Activated T-helper 1 cell treated with anti-CD3 and anti-CD28 coated beads, Interleukin-12 subunit alpha, Interleukin-12 subunit beta, Interleukin-2, Interleukin-4 antibody, amounts not matched to agents 30 ng/mL and 10 ng/mL and 1 ng/mL, durations not matched to agents 14 hours and 24 hours and 36 hours (primary cell): ENCODE measurements at regions not wholly inside any gene's neighbourhood (a gene's known extent, or its start where the extent isn't known, plus 50 kb on each side); places are given as distances from the start of the nearest gene placed in this dataset.

Experiments used
- DNase-seq: peaks from one replicate; pipeline ENCODE4 v3.0.0; 2021; ENCODE audit warnings: low spot score
- H3K27ac Mint-ChIP-seq: one replicate; pipeline ENCODE4 v1.8.0; 2021; ENCODE audit warnings: mild to moderate bottlenecking, mixed read lengths
- H3K27me3 Mint-ChIP-seq: one replicate; pipeline ENCODE4 v1.8.0; 2022; ENCODE audit warnings: mild to moderate bottlenecking, moderate library complexity, mixed read lengths; ENCODE audit not compliant: insufficient read depth
- H3K36me3 Mint-ChIP-seq: one replicate; pipeline ENCODE4 v1.8.0; 2021; ENCODE audit warnings: low read depth, mixed read lengths
- H3K4me1 Mint-ChIP-seq: one replicate; pipeline ENCODE4 v1.8.0; 2021; ENCODE audit warnings: low read depth, mixed read lengths
- H3K4me3 Mint-ChIP-seq: one replicate; pipeline ENCODE4 v1.8.0; 2021; ENCODE audit warnings: mild to moderate bottlenecking, moderate library complexity, mixed read lengths
- H3K9me3 Mint-ChIP-seq: one replicate; pipeline ENCODE4 v1.8.0; 2021; ENCODE audit warnings: mixed read lengths
- intact Hi-C: fragments of 100-400 bp; cut with micrococcal nuclease; formaldehyde crosslinking; loops from one replicate; pipeline ENCODE4 v1.15.1; 2024

DNA sequence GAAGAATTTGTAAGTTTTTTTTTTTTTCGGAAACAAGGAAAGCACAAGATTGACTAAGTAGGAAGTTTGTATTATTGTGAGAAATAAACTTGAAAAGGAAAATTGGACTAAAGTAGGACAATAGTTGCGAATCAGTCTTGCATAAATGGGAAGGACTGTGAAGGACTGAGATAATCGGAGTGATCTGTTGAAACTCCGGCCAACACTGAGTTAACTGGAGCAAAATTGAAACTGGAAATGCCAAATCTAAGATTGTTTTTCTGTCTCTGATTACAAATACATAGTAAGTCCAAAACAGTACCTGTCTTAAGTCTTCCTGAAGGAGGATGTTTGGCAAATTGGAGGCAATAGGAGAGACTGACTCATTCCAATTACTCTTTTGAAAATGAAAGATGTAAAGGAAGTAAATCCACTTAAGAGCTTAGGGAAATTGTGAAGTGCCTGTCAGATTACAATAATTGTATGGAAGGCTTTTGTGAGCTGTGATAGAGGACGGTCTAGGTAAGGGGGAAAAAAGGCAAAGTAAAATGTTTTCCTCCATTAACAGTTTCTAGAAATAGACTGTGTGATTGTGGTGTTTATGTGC, 204.9 kb upstream of the CYRIA start:
- intact Hi-C loops = no loop called here
- no peaks in the 10 kb centered on the region for H3K36me3 Mint-ChIP-seq
- H3K27ac Mint-ChIP-seq = no peak overlapping the region
- no peaks in the 10 kb centered on the region for H3K9me3 Mint-ChIP-seq
- H3K4me1 Mint-ChIP-seq = no peaks in the 10 kb centered on the region
- H3K27me3 Mint-ChIP-seq = no peaks in the 10 kb centered on the region
- DNase-seq = no peak
- no peak overlapping the region for H3K4me3 Mint-ChIP-seq

DNA sequence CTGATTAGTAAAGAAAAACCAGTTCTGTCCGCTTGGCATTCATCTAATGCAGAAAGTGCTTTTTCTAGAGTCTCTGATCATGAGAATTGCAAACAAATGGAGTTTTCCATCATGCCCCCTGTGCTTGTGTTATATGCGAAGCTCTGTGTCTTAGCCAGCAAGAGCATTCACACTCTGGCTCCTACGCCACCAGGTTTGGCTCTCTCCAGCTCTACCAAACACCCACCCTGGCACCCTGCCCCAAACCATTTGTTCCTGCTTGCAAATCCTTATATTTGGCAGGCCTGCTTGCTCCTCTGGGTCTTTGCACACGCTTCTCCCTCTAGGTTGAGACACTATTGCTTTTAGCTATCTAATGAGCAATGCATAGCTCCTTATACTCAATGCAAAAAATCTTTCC, 204.1 kb upstream of the CYRIA start:
- DNase-seq = no peak
- no peak overlapping the region for H3K4me3 Mint-ChIP-seq
- intact Hi-C loops = no loop called here

DNA sequence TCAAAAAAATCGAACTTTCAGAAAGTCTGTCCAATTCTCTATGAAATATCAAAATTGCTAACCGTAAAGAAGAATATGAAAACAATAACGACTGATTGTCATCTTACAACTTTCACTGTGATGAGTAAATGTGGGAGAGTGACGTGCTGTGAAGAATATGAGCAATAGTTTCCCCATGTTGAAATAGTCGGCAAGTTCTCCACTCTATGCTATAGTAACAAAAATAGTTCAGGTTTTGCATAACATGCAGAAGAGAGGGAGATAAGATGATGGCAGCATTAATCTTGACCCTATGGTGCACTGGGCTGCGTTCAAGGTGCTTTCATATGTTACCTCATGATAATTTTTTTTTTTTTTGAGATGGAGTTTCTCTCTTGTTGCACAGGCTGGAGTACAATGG, 196.8 kb upstream of the CYRIA start:
- Mint-ChIP-seq H3K4me3 (no peak overlapping the region), H3K9me3 (no peaks in the 10 kb centered on the region), H3K4me1 (no peaks in the 10 kb centered on the region), H3K27ac (no peak overlapping the region), H3K27me3 (no peaks in the 10 kb centered on the region), H3K36me3 (no peaks in the 10 kb centered on the region)
- intact Hi-C loops = no loop called here
- no peak for DNase-seq

More for the DNA sequence above, 204.1 kb upstream of the CYRIA start:
- no peaks in the 10 kb centered on the region for H3K27me3 Mint-ChIP-seq
- H3K27ac Mint-ChIP-seq = no peak overlapping the region
- H3K4me1 Mint-ChIP-seq = no peaks in the 10 kb centered on the region
- no peaks in the 10 kb centered on the region for H3K36me3 Mint-ChIP-seq
- H3K9me3 Mint-ChIP-seq = no peaks in the 10 kb centered on the region

DNA sequence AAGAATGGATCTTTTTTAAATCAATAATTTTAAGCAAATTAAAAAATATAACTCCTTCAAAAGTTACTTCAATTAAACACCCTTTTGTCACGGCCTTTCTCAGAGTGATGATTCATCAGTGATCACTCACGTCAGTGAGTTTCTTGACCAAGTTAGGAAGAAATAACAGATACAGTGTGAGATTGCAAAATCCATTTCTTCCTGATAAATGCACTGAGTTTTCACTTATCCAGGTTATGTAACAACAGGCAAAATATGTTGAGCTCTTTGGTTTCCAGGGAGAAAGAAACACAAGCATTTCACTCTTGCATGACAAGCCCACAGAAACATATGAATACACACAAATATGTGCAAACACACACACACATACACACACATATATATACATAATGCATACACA, 195.9 kb upstream of the CYRIA start:
- Mint-ChIP-seq H3K9me3 (no peaks in the 10 kb centered on the region), H3K4me3 (no peak overlapping the region), H3K27me3 (no peaks in the 10 kb centered on the region), H3K36me3 (no peaks in the 10 kb centered on the region), H3K4me1 (no peaks in the 10 kb centered on the region), H3K27ac (no peak overlapping the region)
- DNase-seq = no peak
- intact Hi-C loops = no loop called here

DNA sequence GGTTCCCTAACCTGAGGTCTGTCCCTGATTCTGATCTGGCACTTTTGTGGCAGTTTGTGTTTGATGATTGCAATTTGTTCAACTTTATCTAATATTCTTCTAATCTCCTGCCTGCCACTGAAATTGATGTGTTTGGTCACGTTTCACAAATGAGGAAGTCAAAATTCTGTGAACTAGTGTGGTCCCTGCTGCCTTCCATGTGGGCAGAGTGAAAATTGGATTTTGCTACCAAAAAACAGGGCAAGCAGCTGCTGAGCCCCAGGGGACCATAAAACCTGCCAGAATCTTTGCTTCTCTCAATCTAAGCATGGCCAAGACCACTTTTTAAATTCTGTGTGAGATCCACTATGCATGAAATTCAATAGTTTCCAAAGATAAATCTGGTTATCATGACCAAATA, 195.5 kb upstream of the CYRIA start:
- no peak overlapping the region for H3K4me3 Mint-ChIP-seq
- H3K27ac Mint-ChIP-seq = no peak overlapping the region
- no peaks in the 10 kb centered on the region for H3K36me3 Mint-ChIP-seq
- intact Hi-C loops = no loop called here
- H3K9me3 Mint-ChIP-seq = no peaks in the 10 kb centered on the region
- H3K4me1 Mint-ChIP-seq = no peaks in the 10 kb centered on the region
- DNase-seq = no peak
- H3K27me3 Mint-ChIP-seq = no peaks in the 10 kb centered on the region

DNA sequence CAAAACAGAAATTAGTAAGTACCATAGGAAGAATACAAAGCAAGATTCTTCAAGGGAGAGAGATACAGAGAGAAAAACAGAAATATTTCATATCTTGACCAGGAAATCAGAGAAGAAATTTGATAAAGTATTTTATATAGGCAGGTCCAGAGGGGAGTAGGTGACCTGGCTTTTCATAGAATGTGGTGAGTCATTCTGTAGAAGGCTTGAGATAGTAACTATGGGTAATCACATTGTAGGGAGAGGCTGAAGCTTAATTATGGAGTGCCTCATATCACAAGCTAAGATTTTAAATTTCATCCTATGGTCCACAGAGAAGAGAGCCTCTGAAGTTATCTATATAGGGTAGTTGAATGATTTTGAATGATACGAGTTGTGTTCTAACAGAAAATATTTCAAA, 195.0 kb upstream of the CYRIA start:
- intact Hi-C loops = no loop called here
- Mint-ChIP-seq H3K27ac (no peak overlapping the region), H3K27me3 (no peaks in the 10 kb centered on the region), H3K36me3 (no peaks in the 10 kb centered on the region), H3K4me1 (no peaks in the 10 kb centered on the region), H3K9me3 (no peaks in the 10 kb centered on the region), H3K4me3 (no peak overlapping the region)
- no peak for DNase-seq

DNA sequence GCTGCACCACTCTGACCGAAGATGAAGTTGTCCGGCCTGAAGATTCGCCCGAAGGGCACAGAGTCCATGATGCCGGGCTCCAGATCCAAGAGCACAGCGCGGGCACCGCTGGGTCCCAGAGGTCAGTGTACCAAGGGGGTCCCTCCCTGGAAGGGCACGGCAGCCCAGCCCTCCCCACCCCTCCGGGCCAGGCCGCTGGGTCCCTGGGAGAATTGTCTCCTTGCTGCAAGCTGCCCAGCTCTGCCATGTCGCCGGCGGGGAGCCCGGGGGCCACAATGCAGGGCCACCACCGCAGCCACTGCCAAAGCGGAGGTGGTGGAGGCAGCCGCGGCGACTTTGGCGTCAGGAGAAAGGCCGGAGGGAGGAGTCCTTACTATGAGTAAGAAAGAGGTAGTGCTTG, 189.5 kb upstream of the CYRIA start:
- no peak overlapping the region for H3K4me3 Mint-ChIP-seq
- H3K27me3 Mint-ChIP-seq = no peaks in the 10 kb centered on the region
- H3K4me1 Mint-ChIP-seq = no peaks in the 10 kb centered on the region
- no peaks in the 10 kb centered on the region for H3K9me3 Mint-ChIP-seq
- H3K27ac Mint-ChIP-seq = no peak overlapping the region
- intact Hi-C loops = no loop called here
- H3K36me3 Mint-ChIP-seq = no peaks in the 10 kb centered on the region
- DNase-seq = no peak

DNA sequence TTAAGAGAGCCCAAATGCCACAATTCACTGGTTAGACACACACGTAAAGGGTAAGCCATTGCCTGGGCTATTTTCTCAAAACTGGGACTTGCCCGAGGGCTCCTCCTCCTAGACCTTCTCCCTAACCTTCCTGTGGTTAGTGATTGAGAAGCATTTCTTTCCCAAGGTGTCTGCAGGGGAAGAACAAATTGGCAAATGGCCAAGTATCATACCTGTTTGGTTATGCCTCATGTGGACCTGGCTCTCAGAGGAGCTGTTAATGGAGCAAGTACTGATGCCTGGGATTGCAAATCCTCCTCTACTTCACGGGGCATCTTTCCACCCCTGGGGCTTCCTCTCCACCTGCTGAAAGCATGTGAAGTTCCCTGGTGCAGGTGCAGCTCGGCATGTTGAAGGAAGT, 187.5 kb upstream of the CYRIA start:
- intact Hi-C loops = no loop called here
- Mint-ChIP-seq H3K4me1 (no peaks in the 10 kb centered on the region), H3K4me3 (no peak overlapping the region), H3K27me3 (no peaks in the 10 kb centered on the region), H3K9me3 (no peaks in the 10 kb centered on the region), H3K27ac (no peak overlapping the region), H3K36me3 (no peaks in the 10 kb centered on the region)
- no peak for DNase-seq

DNA sequence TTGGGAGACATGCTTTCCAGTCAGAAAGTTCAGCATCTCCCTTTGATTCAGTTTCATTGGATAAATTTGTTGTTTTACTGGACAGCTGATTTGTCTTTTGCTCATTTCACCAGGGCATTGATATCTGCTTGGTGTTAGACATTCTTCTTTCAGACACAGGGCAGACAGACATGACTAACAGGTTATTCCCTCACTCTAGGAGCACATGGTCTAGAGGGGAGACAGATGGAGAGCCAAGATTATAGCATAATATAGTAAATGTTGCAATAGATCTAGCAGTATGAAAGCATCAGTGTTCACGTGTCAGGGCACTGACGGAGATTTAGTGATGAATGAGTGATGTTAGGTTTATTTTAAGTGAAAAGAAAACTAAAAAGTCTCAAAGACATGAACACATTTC, 187.0 kb upstream of the CYRIA start:
- no peaks in the 10 kb centered on the region for H3K27me3 Mint-ChIP-seq
- H3K36me3 Mint-ChIP-seq = no peaks in the 10 kb centered on the region
- intact Hi-C loops = no loop called here
- DNase-seq = no peak
- no peak overlapping the region for H3K4me3 Mint-ChIP-seq
- H3K27ac Mint-ChIP-seq = no peak overlapping the region
- H3K9me3 Mint-ChIP-seq = no peaks in the 10 kb centered on the region
- no peaks in the 10 kb centered on the region for H3K4me1 Mint-ChIP-seq

DNA sequence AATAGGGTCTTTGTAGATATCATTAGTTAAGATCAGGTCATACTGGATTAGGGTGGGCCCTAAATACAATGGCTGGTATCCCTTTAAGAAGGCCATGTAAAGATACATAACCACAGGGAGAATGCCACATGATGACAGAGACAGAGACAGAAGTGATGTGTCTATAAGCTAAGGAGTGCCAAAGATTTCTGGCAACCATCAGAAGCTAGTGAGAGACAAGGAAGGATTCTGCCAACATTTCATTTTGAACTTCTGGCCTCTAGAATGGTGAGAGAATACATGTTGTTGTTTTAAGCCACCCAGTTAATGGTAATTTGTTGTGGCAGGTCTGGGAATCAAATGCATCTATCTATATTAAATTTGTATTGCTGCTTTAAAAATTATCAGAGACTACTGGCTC, 185.5 kb upstream of the CYRIA start:
- intact Hi-C loops = no loop called here
- H3K4me1 Mint-ChIP-seq = no peaks in the 10 kb centered on the region

DNA sequence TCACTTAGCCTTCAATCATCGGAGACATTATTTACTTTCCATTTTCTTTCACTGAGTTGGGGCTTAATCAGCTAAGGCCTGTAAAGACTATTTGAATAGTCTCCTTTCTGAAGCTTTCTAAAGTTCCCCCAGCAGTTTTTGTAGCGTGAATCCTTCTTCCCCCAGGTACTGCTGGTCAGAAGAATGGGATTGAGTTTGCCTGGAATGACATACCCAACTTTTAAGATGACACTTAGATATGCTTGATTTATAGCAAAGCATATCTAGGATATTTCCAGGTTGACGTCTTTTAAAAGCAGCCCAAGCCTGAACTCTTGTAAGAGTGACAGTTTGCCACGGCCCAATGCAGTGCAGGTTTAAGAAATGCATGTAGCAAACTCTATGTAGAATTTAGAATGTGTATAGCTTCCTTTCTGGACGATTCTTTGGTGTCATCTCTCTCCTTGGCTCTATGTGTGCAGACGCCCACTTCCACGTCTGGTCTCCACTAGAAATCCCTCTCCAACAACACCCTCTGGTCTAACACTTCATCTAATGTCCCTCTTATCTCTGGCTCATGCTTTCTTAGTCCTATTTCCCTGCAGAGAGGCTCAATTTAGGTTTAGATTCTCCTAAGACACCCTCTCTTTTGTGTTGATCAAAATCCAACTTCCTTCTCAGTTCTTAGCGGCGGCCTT, 175.0 kb upstream of the CYRIA start:
- H3K9me3 Mint-ChIP-seq = no peaks in the 10 kb centered on the region
- H3K27me3 Mint-ChIP-seq = no peaks in the 10 kb centered on the region
- no peak overlapping the region for H3K4me3 Mint-ChIP-seq
- intact Hi-C loops = no loop called here
- H3K36me3 Mint-ChIP-seq = no peaks in the 10 kb centered on the region
- H3K27ac Mint-ChIP-seq = no peak overlapping the region
- no peak for DNase-seq
- no peaks in the 10 kb centered on the region for H3K4me1 Mint-ChIP-seq

More for the DNA sequence above, 185.5 kb upstream of the CYRIA start:
- no peak overlapping the region for H3K27ac Mint-ChIP-seq
- H3K9me3 Mint-ChIP-seq = no peaks in the 10 kb centered on the region
- no peaks in the 10 kb centered on the region for H3K36me3 Mint-ChIP-seq
- no peak for DNase-seq
- no peaks in the 10 kb centered on the region for H3K27me3 Mint-ChIP-seq
- H3K4me3 Mint-ChIP-seq = no peak overlapping the region

DNA sequence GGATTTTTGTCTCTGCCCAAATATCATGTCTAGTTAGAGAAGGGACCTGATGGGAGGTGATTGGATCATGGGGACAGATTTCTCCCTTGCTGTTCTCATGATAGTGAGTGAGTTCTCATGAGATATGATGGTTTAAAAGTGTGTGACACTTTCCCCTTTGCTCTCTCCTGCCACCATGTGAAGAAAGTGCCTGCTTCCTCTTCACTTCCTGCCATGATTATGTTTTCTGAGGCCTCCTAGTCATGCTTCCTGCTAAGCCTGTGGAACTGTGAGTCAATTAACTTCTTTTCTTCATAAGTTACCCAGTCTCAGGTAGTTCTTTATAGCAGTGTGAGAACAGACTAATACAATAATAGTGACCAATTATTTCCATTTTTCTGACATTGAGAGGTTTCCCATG, 167.3 kb upstream of the CYRIA start:
- Mint-ChIP-seq H3K27ac (no peak overlapping the region), H3K9me3 (no peaks in the 10 kb centered on the region), H3K36me3 (no peaks in the 10 kb centered on the region), H3K27me3 (peaks cover 4% of the 10 kb centered on the region), H3K4me3 (no peak overlapping the region), H3K4me1 (no peaks in the 10 kb centered on the region)
- DNase-seq = no peak
- intact Hi-C loops = no loop called here

DNA sequence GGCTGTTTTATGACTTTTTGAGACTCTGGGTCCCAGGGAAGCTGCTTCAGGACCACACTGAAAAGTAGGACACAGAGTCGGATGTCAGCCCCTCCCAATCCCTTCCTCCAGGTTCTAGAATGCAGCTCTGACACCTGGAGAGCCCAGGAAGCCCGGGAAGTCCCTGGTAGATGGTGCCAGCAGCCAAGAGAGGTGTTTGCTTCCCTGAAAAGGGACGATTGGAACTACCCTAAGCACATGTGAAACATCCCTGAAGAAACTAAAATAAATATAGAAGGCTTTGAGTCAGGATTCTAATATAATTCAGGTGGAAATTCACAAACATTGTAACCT, 163.2 kb upstream of the CYRIA start:
- Mint-ChIP-seq H3K27ac (no peak overlapping the region), H3K36me3 (no peaks in the 10 kb centered on the region), H3K4me3 (no peak overlapping the region), H3K9me3 (no peaks in the 10 kb centered on the region), H3K4me1 (no peaks in the 10 kb centered on the region), H3K27me3 (peaks cover 4% of the 10 kb centered on the region)
- no peak for DNase-seq
- intact Hi-C loops = no loop called here
